ENCODE measurements at regions not wholly inside any gene's neighbourhood (a gene's known extent, or its start where the extent isn't known, plus 50 kb on each side); places are given as distances from the start of the nearest gene placed in this dataset.

GRCh38 chr11:131303611-131304119, 66.8 kb upstream of the NTM start:
- no peak for TF ChIP-seq NFIX (CRISPR knock-in tag; IDR thresholded peaks at IDR 0.05; ENCODE audit: low read depth)
- TF ChIP-seq SP1 (CRISPR knock-in tag; IDR thresholded peaks at IDR 0.05): no peak
- TF ChIP-seq ZSCAN29 (IDR thresholded peaks at IDR 0.05): no peak
- TF ChIP-seq CEBPB (tag; IDR thresholded peaks at IDR 0.05): no peak
- no peak for TF ChIP-seq REST (IDR thresholded peaks at IDR 0.05; ENCODE audit: borderline replicate concordance)
- no peak for TF ChIP-seq REST (CRISPR knock-in tag; IDR thresholded peaks at IDR 0.05; ENCODE audit: low read depth)
- no peak for TF ChIP-seq HINFP (tag; conservative IDR thresholded peaks at IDR 0.05; ENCODE audit: low read depth)
- no peak for TF ChIP-seq CTCF (IDR thresholded peaks at IDR 0.05 in 2 of 3, conservative IDR thresholded peaks at IDR 0.05 in 1 of 3; ENCODE audit: insufficient read depth in 2 of 3, low read depth in 1 of 3, low read length in 3 of 3)
- TF ChIP-seq POLR2AphosphoS5 (IDR thresholded peaks at IDR 0.05; ENCODE audit: control insufficient read depth, insufficient read depth, low read depth, low read length): no peak
- TF ChIP-seq UBTF (IDR thresholded peaks at IDR 0.05; ENCODE audit: borderline replicate concordance in 1 of 2, low read depth in 2 of 2, low read length in 2 of 2): no peak
- TF ChIP-seq TOE1 (IDR thresholded peaks at IDR 0.05; ENCODE audit: borderline replicate concordance): no peak
- no peak for TF ChIP-seq TOE1 (CRISPR knock-in tag; IDR thresholded peaks at IDR 0.05; ENCODE audit: borderline replicate concordance, low read depth)
- TF ChIP-seq XRCC5 (IDR thresholded peaks at IDR 0.05; ENCODE audit: low read depth, low read length): no peak
- no peak for TF ChIP-seq HDAC6 (IDR thresholded peaks at IDR 0.05; ENCODE audit: low read depth, low read length)
- no peak for TF ChIP-seq SPI1 (IDR thresholded peaks at IDR 0.05; ENCODE audit: borderline replicate concordance, low read depth, low read length)

Measured in K562 (cell line).